ENCODE measurements at regions not wholly inside any gene's neighbourhood (a gene's known extent, or its start where the extent isn't known, plus 50 kb on each side); places are given as distances from the start of the nearest gene placed in this dataset.

GRCh38 chr2:207316906-207317305, 151.2 kb upstream of the KLF7 start:
- no peak overlapping the region for H3K27ac Mint-ChIP-seq
- no peak overlapping the region for H3K4me3 Mint-ChIP-seq
- peaks cover under 1% of the 10 kb centered on the region for H3K4me1 Mint-ChIP-seq (ENCODE audit: low read depth)
- peaks cover 3% of the 10 kb centered on the region for H3K36me3 Mint-ChIP-seq
- no peaks in the 10 kb centered on the region for H3K9me3 Mint-ChIP-seq (ENCODE audit: low read depth)
- no peaks in the 10 kb centered on the region for H3K27me3 Mint-ChIP-seq

- no peaks in the 10 kb centered on the region for H3K4me1 Mint-ChIP-seq (ENCODE audit: low read depth)
- no peaks in the 10 kb centered on the region for H3K27me3 Mint-ChIP-seq
These were observed 151.7 kb upstream of the KLF7 start for GRCh38 chr2:207317378-207317984.

GRCh38 chr2:207318181-207318628, 152.5 kb upstream of the KLF7 start:
- Mint-ChIP-seq H3K27me3 (no peaks in the 10 kb centered on the region), H3K36me3 (peaks cover 3% of the 10 kb centered on the region), H3K4me3 (no peak overlapping the region), H3K27ac (no peak overlapping the region), H3K9me3 (ENCODE audit: low read depth) (no peaks in the 10 kb centered on the region), H3K4me1 (ENCODE audit: low read depth) (no peaks in the 10 kb centered on the region)

More at GRCh38 chr2:207317378-207317984, 151.7 kb upstream of the KLF7 start:
- Mint-ChIP-seq H3K4me3 (no peak overlapping the region), H3K27ac (no peak overlapping the region), H3K36me3 (peaks cover 3% of the 10 kb centered on the region), H3K9me3 (ENCODE audit: low read depth) (no peaks in the 10 kb centered on the region)

GRCh38 chr2:207319316-207319715, 153.6 kb upstream of the KLF7 start:
- no peaks in the 10 kb centered on the region for H3K9me3 Mint-ChIP-seq (ENCODE audit: low read depth)
- H3K4me3 Mint-ChIP-seq = no peak overlapping the region
- no peaks in the 10 kb centered on the region for H3K27me3 Mint-ChIP-seq
- H3K27ac Mint-ChIP-seq = no peak overlapping the region
- no peaks in the 10 kb centered on the region for H3K4me1 Mint-ChIP-seq (ENCODE audit: low read depth)
- H3K36me3 Mint-ChIP-seq = peaks cover 3% of the 10 kb centered on the region

- no peaks in the 10 kb centered on the region for H3K27me3 Mint-ChIP-seq
- H3K4me1 Mint-ChIP-seq (ENCODE audit: low read depth) = no peaks in the 10 kb centered on the region
- no peaks in the 10 kb centered on the region for H3K9me3 Mint-ChIP-seq (ENCODE audit: low read depth)
- H3K36me3 Mint-ChIP-seq = peaks cover 3% of the 10 kb centered on the region
- no peak overlapping the region for H3K27ac Mint-ChIP-seq
- H3K4me3 Mint-ChIP-seq = no peak overlapping the region
These were observed 154.8 kb upstream of the KLF7 start for GRCh38 chr2:207320381-207321159.

- Mint-ChIP-seq H3K27me3 (no peaks in the 10 kb centered on the region), H3K27ac (no peak overlapping the region), H3K4me3 (no peak overlapping the region), H3K4me1 (ENCODE audit: low read depth) (no peaks in the 10 kb centered on the region), H3K36me3 (peaks cover 3% of the 10 kb centered on the region), H3K9me3 (ENCODE audit: low read depth) (no peaks in the 10 kb centered on the region)
These were observed 155.8 kb upstream of the KLF7 start for GRCh38 chr2:207321514-207321913.

- Mint-ChIP-seq H3K9me3 (ENCODE audit: low read depth) (no peaks in the 10 kb centered on the region), H3K27ac (no peak overlapping the region), H3K27me3 (no peaks in the 10 kb centered on the region), H3K4me3 (no peak overlapping the region), H3K36me3 (no peaks in the 10 kb centered on the region), H3K4me1 (ENCODE audit: low read depth) (peaks cover 3% of the 10 kb centered on the region)
These were observed 158.3 kb upstream of the KLF7 start for GRCh38 chr2:207324001-207324400.

- no peaks in the 10 kb centered on the region for H3K9me3 Mint-ChIP-seq (ENCODE audit: low read depth)
- no peak overlapping the region for H3K4me3 Mint-ChIP-seq
- H3K27me3 Mint-ChIP-seq = no peaks in the 10 kb centered on the region
- H3K36me3 Mint-ChIP-seq = no peaks in the 10 kb centered on the region
- no peak overlapping the region for H3K27ac Mint-ChIP-seq
- peaks cover 26% of the 10 kb centered on the region for H3K4me1 Mint-ChIP-seq (ENCODE audit: low read depth)
These were observed 161.8 kb upstream of the KLF7 start for GRCh38 chr2:207327513-207327912.

- Mint-ChIP-seq H3K27me3 (no peaks in the 10 kb centered on the region), H3K4me3 (no peak overlapping the region), H3K36me3 (no peaks in the 10 kb centered on the region), H3K9me3 (ENCODE audit: low read depth) (no peaks in the 10 kb centered on the region), H3K4me1 (ENCODE audit: low read depth) (peaks cover 37% of the 10 kb centered on the region), H3K27ac (peak overlapping the region; percentile 61)
These were observed 163.2 kb upstream of the KLF7 start for GRCh38 chr2:207328944-207329386.

GRCh38 chr2:207330912-207331311, 165.2 kb upstream of the KLF7 start:
- Mint-ChIP-seq H3K4me3 (no peak overlapping the region), H3K27ac (peak overlapping the region; percentile 70), H3K27me3 (no peaks in the 10 kb centered on the region), H3K4me1 (ENCODE audit: low read depth) (peaks cover 48% of the 10 kb centered on the region), H3K36me3 (no peaks in the 10 kb centered on the region), H3K9me3 (ENCODE audit: low read depth) (no peaks in the 10 kb centered on the region)

- Mint-ChIP-seq H3K9me3 (ENCODE audit: low read depth) (no peaks in the 10 kb centered on the region), H3K27me3 (no peaks in the 10 kb centered on the region), H3K4me1 (ENCODE audit: low read depth) (peaks cover 48% of the 10 kb centered on the region), H3K27ac (no peak overlapping the region), H3K36me3 (no peaks in the 10 kb centered on the region), H3K4me3 (no peak overlapping the region)
These were observed 165.9 kb upstream of the KLF7 start for GRCh38 chr2:207331674-207332073.

GRCh38 chr2:207332480-207333212, 166.9 kb upstream of the KLF7 start:
- no peak overlapping the region for H3K4me3 Mint-ChIP-seq
- H3K9me3 Mint-ChIP-seq (ENCODE audit: low read depth) = no peaks in the 10 kb centered on the region
- H3K4me1 Mint-ChIP-seq (ENCODE audit: low read depth) = peaks cover 57% of the 10 kb centered on the region
- H3K27me3 Mint-ChIP-seq = no peaks in the 10 kb centered on the region
- H3K36me3 Mint-ChIP-seq = no peaks in the 10 kb centered on the region
- H3K27ac Mint-ChIP-seq = peak overlapping the region; percentile 41

- no peaks in the 10 kb centered on the region for H3K9me3 Mint-ChIP-seq (ENCODE audit: low read depth)
- H3K4me1 Mint-ChIP-seq (ENCODE audit: low read depth) = peaks cover 60% of the 10 kb centered on the region
- peak overlapping the region; percentile 1 for H3K4me3 Mint-ChIP-seq
- no peaks in the 10 kb centered on the region for H3K27me3 Mint-ChIP-seq
- H3K36me3 Mint-ChIP-seq = no peaks in the 10 kb centered on the region
- peak overlapping the region; percentile 76 for H3K27ac Mint-ChIP-seq
These were observed 168.0 kb upstream of the KLF7 start for GRCh38 chr2:207333599-207334300.

- Mint-ChIP-seq H3K27me3 (no peaks in the 10 kb centered on the region), H3K9me3 (ENCODE audit: low read depth) (no peaks in the 10 kb centered on the region), H3K36me3 (no peaks in the 10 kb centered on the region), H3K4me1 (ENCODE audit: low read depth) (peaks cover 56% of the 10 kb centered on the region), H3K4me3 (peak overlapping the region; percentile 1), H3K27ac (peak overlapping the region; percentile 76)
These were observed 168.5 kb upstream of the KLF7 start for GRCh38 chr2:207334301-207334623.

Data from activated naive CD8-positive, alpha-beta T cell (primary cell).